ENCODE measurements at regions not wholly inside any gene's neighbourhood (a gene's known extent, or its start where the extent isn't known, plus 50 kb on each side); places are given as distances from the start of the nearest gene placed in this dataset.
A peak's percentile ranks its signal among the peaks of the same experiment; 100 is the strongest.

- Histone ChIP-seq H3K4me2 (ENCODE audit: low read length) (no peak overlapping the region), H4K8ac (ENCODE audit: low read depth, low read length) (no peak overlapping the region), H3K4me1 (ENCODE audit: control insufficient read depth, low read depth, low read length) (no peaks in the 10 kb centered on the region), H3K4me3 (ENCODE audit: low read length) (no peak overlapping the region), H3K9ac (ENCODE audit: low read length) (no peak overlapping the region), H3K27ac (ENCODE audit: low read depth, low read length) (no peak overlapping the region), H3K36me3 (ENCODE audit: control insufficient read depth, insufficient read depth, low read length) (no peaks in the 10 kb centered on the region), H3K79me2 (ENCODE audit: control insufficient read depth, insufficient read depth, low read length) (no peaks in the 10 kb centered on the region), H2BK120ac (ENCODE audit: low read depth, low read length) (no peak overlapping the region), H2BK5ac (ENCODE audit: low read length) (no peak overlapping the region), H2AK5ac (ENCODE audit: low read length) (no peak overlapping the region), H3K56ac (ENCODE audit: low read length) (no peak overlapping the region), H3K18ac (ENCODE audit: low read length) (no peak overlapping the region), H3K27me3 (ENCODE audit: insufficient read depth, low read length, poor library complexity) (no peaks in the 10 kb centered on the region), H3K4ac (ENCODE audit: low read depth, low read length) (no peak overlapping the region), H4K5ac (ENCODE audit: low read length) (no peak overlapping the region), H3K23ac (ENCODE audit: low read length) (no peak overlapping the region), H3K79me1 (ENCODE audit: low read length) (no peaks in the 10 kb centered on the region), H2BK15ac (replicated peaks; ENCODE audit: low read depth) (no peak overlapping the region)
- DNase-seq = no peak
- WGBS (ENCODE audit: extremely low coverage, insufficient coverage, low lambda C conversion rate) = no CpG with 5 or more reads among the region's 5 CpGs
These were observed 137.9 kb upstream of the CAMK1G start for GRCh38 chr1:209445576-209445975.

- H3K4me2 ChIP-seq (ENCODE audit: low read length) = no peak overlapping the region
- H2BK120ac ChIP-seq (ENCODE audit: low read depth, low read length) = no peak overlapping the region
- no peaks in the 10 kb centered on the region for H3K27me3 ChIP-seq (ENCODE audit: insufficient read depth, low read length, poor library complexity)
- no peak overlapping the region for H4K8ac ChIP-seq (ENCODE audit: low read depth, low read length)
- H3K18ac ChIP-seq (ENCODE audit: low read length) = no peak overlapping the region
- H2AK5ac ChIP-seq (ENCODE audit: low read length) = no peak overlapping the region
- H3K56ac ChIP-seq (ENCODE audit: low read length) = no peak overlapping the region
- H3K9ac ChIP-seq (ENCODE audit: low read length) = no peak overlapping the region
- no CpG with 5 or more reads among the region's 1 CpG for WGBS (ENCODE audit: extremely low coverage, insufficient coverage, low lambda C conversion rate)
- H2BK15ac ChIP-seq (replicated peaks; ENCODE audit: low read depth) = no peak overlapping the region
- no peak for DNase-seq
- no peak overlapping the region for H2BK5ac ChIP-seq (ENCODE audit: low read length)
- no peak overlapping the region for H3K23ac ChIP-seq (ENCODE audit: low read length)
- no peaks in the 10 kb centered on the region for H3K79me1 ChIP-seq (ENCODE audit: low read length)
- no peak overlapping the region for H4K5ac ChIP-seq (ENCODE audit: low read length)
- no peaks in the 10 kb centered on the region for H3K4me1 ChIP-seq (ENCODE audit: control insufficient read depth, low read depth, low read length)
- H3K79me2 ChIP-seq (ENCODE audit: control insufficient read depth, insufficient read depth, low read length) = no peaks in the 10 kb centered on the region
- H3K36me3 ChIP-seq (ENCODE audit: control insufficient read depth, insufficient read depth, low read length) = no peaks in the 10 kb centered on the region
- no peak overlapping the region for H3K4ac ChIP-seq (ENCODE audit: low read depth, low read length)
- H3K27ac ChIP-seq (ENCODE audit: low read depth, low read length) = no peak overlapping the region
- H3K4me3 ChIP-seq (ENCODE audit: low read length) = no peak overlapping the region
These were observed 137.2 kb upstream of the CAMK1G start for GRCh38 chr1:209446356-209446755.

DNA sequence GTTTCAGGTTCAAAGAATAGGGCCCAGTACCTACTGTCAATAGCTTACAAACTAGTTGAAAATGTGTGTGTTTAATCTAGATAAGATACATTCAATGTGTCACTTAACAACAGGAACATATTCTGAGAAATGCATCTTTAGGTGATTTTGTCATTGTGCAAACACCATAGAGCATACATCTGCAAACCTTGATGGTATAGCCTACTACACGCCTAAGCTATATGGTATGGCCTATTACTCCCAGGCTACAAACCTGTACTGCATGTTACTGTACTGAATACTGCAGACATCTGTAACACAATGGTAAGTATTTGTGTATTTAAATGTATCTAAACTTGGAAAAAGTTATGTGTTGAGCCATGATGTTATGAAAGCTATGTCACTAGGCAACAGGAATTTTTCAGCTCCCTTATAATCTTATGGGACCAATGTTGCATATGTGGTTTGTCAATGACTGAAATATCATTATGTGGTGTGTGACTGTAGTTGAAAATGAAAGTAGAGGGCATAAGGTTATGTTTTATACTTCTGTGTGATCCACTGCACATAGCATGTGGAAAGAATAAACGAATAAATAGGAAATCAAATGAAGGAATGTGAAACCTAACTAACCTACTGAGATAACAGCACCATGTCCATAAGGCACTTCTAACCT is 129.0 kb upstream of the CAMK1G start:
- WGBS (ENCODE audit: extremely low coverage, insufficient coverage, low lambda C conversion rate) = no CpG with 5 or more reads among the region's 2 CpGs
- no peak overlapping the region for H3K27ac ChIP-seq (ENCODE audit: low read depth, low read length)

GRCh38 chr1:209455145-209455544 is 128.4 kb upstream of the CAMK1G start:
- H2BK5ac ChIP-seq (ENCODE audit: low read length) = no peak overlapping the region
- H4K8ac ChIP-seq (ENCODE audit: low read depth, low read length) = no peak overlapping the region
- no peak overlapping the region for H2BK120ac ChIP-seq (ENCODE audit: low read depth, low read length)
- no peak overlapping the region for H3K56ac ChIP-seq (ENCODE audit: low read length)
- H3K4me3 ChIP-seq (ENCODE audit: low read length) = no peak overlapping the region
- H3K79me1 ChIP-seq (ENCODE audit: low read length) = no peaks in the 10 kb centered on the region
- no peak overlapping the region for H3K23ac ChIP-seq (ENCODE audit: low read length)
- H3K4ac ChIP-seq (ENCODE audit: low read depth, low read length) = no peak overlapping the region
- no peaks in the 10 kb centered on the region for H3K79me2 ChIP-seq (ENCODE audit: control insufficient read depth, insufficient read depth, low read length)
- H3K4me1 ChIP-seq (ENCODE audit: control insufficient read depth, low read depth, low read length) = peaks cover 7% of the 10 kb centered on the region
- H3K9ac ChIP-seq (ENCODE audit: low read length) = no peak overlapping the region
- H4K5ac ChIP-seq (ENCODE audit: low read length) = no peak overlapping the region
- H2AK5ac ChIP-seq (ENCODE audit: low read length) = no peak overlapping the region
- H3K27me3 ChIP-seq (ENCODE audit: insufficient read depth, low read length, poor library complexity) = no peaks in the 10 kb centered on the region
- WGBS (ENCODE audit: extremely low coverage, insufficient coverage, low lambda C conversion rate) = no CpG with 5 or more reads among the region's 3 CpGs
- H3K18ac ChIP-seq (ENCODE audit: low read length) = no peak overlapping the region
- no peak overlapping the region for H2BK15ac ChIP-seq (replicated peaks; ENCODE audit: low read depth)
- no peak overlapping the region for H3K27ac ChIP-seq (ENCODE audit: low read depth, low read length)
- peak; percentile 51 for DNase-seq
- H3K36me3 ChIP-seq (ENCODE audit: control insufficient read depth, insufficient read depth, low read length) = no peaks in the 10 kb centered on the region
- H3K4me2 ChIP-seq (ENCODE audit: low read length) = no peak overlapping the region

More for the DNA sequence above, 129.0 kb upstream of the CAMK1G start:
- Histone ChIP-seq H3K18ac (ENCODE audit: low read length) (no peak overlapping the region), H2BK120ac (ENCODE audit: low read depth, low read length) (no peak overlapping the region), H3K36me3 (ENCODE audit: control insufficient read depth, insufficient read depth, low read length) (no peaks in the 10 kb centered on the region), H3K4ac (ENCODE audit: low read depth, low read length) (no peak overlapping the region), H3K9ac (ENCODE audit: low read length) (no peak overlapping the region), H3K23ac (ENCODE audit: low read length) (no peak overlapping the region), H2BK15ac (replicated peaks; ENCODE audit: low read depth) (no peak overlapping the region), H3K4me2 (ENCODE audit: low read length) (no peak overlapping the region), H3K27me3 (ENCODE audit: insufficient read depth, low read length, poor library complexity) (no peaks in the 10 kb centered on the region), H4K5ac (ENCODE audit: low read length) (no peak overlapping the region), H4K8ac (ENCODE audit: low read depth, low read length) (no peak overlapping the region), H3K79me1 (ENCODE audit: low read length) (no peaks in the 10 kb centered on the region), H2BK5ac (ENCODE audit: low read length) (no peak overlapping the region), H3K79me2 (ENCODE audit: control insufficient read depth, insufficient read depth, low read length) (no peaks in the 10 kb centered on the region), H3K4me3 (ENCODE audit: low read length) (no peak overlapping the region), H3K4me1 (ENCODE audit: control insufficient read depth, low read depth, low read length) (peaks cover 7% of the 10 kb centered on the region), H2AK5ac (ENCODE audit: low read length) (no peak overlapping the region), H3K56ac (ENCODE audit: low read length) (no peak overlapping the region)
- no peak for DNase-seq

DNA sequence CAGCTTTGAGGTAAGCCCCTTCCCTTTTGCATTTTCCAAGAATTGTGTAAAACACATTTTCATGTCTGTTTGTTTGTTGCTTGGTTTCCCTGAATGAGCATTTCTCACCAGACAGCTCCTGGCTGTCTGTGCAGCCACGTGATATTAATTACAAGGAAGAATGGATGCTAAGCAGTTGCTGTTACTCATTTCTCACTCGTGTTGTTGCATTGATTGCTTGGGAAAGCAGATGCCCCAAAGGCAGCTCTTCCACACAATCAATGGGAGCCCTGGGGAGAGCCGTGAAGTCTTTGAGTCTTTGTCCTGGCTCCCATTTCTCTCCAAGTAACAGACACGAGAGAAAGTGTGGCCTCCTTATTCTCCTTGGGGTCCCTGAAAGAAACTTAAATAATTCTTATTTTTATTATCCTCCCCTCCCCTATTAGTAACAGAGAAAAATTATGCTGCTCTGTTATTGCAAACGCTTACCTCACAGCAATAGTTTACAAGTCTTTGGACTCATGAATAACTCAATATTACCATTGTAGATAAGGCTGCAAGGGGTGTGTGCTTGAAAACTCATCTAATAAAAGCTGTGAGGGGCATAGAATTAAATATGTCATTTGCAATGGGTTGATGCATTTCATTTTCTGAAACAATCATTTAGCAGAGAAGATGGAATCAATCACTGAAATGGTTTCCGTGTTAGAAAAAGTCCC is 127.7 kb upstream of the CAMK1G start:
- H4K8ac ChIP-seq (ENCODE audit: low read depth, low read length) = no peak overlapping the region
- no peaks in the 10 kb centered on the region for H3K79me1 ChIP-seq (ENCODE audit: low read length)
- no peak overlapping the region for H4K5ac ChIP-seq (ENCODE audit: low read length)
- H3K4me2 ChIP-seq (ENCODE audit: low read length) = no peak overlapping the region
- H3K27me3 ChIP-seq (ENCODE audit: insufficient read depth, low read length, poor library complexity) = no peaks in the 10 kb centered on the region
- H2BK120ac ChIP-seq (ENCODE audit: low read depth, low read length) = no peak overlapping the region
- H3K18ac ChIP-seq (ENCODE audit: low read length) = peak overlapping the region; percentile 63
- no peaks in the 10 kb centered on the region for H3K36me3 ChIP-seq (ENCODE audit: control insufficient read depth, insufficient read depth, low read length)
- no peak overlapping the region for H3K27ac ChIP-seq (ENCODE audit: low read depth, low read length)
- H3K9ac ChIP-seq (ENCODE audit: low read length) = no peak overlapping the region
- H3K56ac ChIP-seq (ENCODE audit: low read length) = peak overlapping the region; percentile 47
- H2AK5ac ChIP-seq (ENCODE audit: low read length) = no peak overlapping the region
- no peaks in the 10 kb centered on the region for H3K79me2 ChIP-seq (ENCODE audit: control insufficient read depth, insufficient read depth, low read length)
- no peak overlapping the region for H2BK5ac ChIP-seq (ENCODE audit: low read length)
- no peak overlapping the region for H3K23ac ChIP-seq (ENCODE audit: low read length)
- H3K4me1 ChIP-seq (ENCODE audit: control insufficient read depth, low read depth, low read length) = peaks cover 7% of the 10 kb centered on the region
- DNase-seq = peak; percentile 35
- no peak overlapping the region for H2BK15ac ChIP-seq (replicated peaks; ENCODE audit: low read depth)
- no CpG with 5 or more reads among the region's 6 CpGs for WGBS (ENCODE audit: extremely low coverage, insufficient coverage, low lambda C conversion rate)
- peak overlapping the region; percentile 20 for H3K4ac ChIP-seq (ENCODE audit: low read depth, low read length)
- no peak overlapping the region for H3K4me3 ChIP-seq (ENCODE audit: low read length)
